HCT116 (cell line): ENCODE measurements at regions not wholly inside any gene's neighbourhood (a gene's known extent, or its start where the extent isn't known, plus 50 kb on each side); places are given as distances from the start of the nearest gene placed in this dataset.

ENCODE experiments used
- CEBPB ChIP-seq: IDR thresholded peaks from 2 replicates; pipeline ENCODE4 v1.6.1; 2012; ENCODE audit warnings: low read depth
- CTCF ChIP-seq, 3 experiments: fragments of 200-600 bp in 1 of 3; sonication (generic) in 1 of 3; IDR thresholded peaks in 2 of 3; conservative IDR thresholded peaks in 1 of 3; 2 replicates each; pipeline ENCODE4 v1.5.1; 2012 to 2017; ENCODE audit warnings: low read depth in 2 of 3, low read length in 2 of 3, antibody characterized with exemption in 1 of 3, borderline replicate concordance in 1 of 3, control low read depth in 1 of 3, mild to moderate bottlenecking in 1 of 3, mixed read lengths in 1 of 3, mixed run types in 1 of 3, moderate library complexity in 1 of 3; ENCODE audit not compliant: insufficient read depth in 1 of 3
- EGR1 ChIP-seq: IDR thresholded peaks from 2 replicates; pipeline ENCODE4 v1.6.1; 2012; ENCODE audit warnings: low read depth
- JUND ChIP-seq: IDR thresholded peaks from 2 replicates; pipeline ENCODE4 v1.6.1; 2012
- POLR2A ChIP-seq: IDR thresholded peaks from 2 replicates; pipeline ENCODE4 v1.7.0; 2011; ENCODE audit warnings: borderline replicate concordance; ENCODE audit not compliant: insufficient read depth, insufficient read length; ENCODE audit errors: extremely low read depth
- TCF7L2 ChIP-seq: IDR thresholded peaks from 2 replicates; pipeline ENCODE4 v1.7.0; 2011; ENCODE audit warnings: borderline replicate concordance, inconsistent platforms; ENCODE audit not compliant: insufficient read depth, insufficient read length; ENCODE audit errors: extremely low read depth
- ZNF274 ChIP-seq: fragments of 200-500 bp; sonication (Bioruptor generic); IDR thresholded peaks from 2 replicates; pipeline ENCODE4 v1.6.1; 2014; ENCODE audit warnings: mild to moderate bottlenecking, low read depth, low read length, inconsistent platforms
- TF ChIP-seq, protein P1 (sequence below): IDR thresholded peaks from 2 replicates; pipeline ENCODE4 v1.6.1; 2012; ENCODE audit warnings: low read depth

- no peak for TF ChIP-seq CTCF (IDR thresholded peaks at IDR 0.05 in 2 of 3, conservative IDR thresholded peaks at IDR 0.05 in 1 of 3; ENCODE audit: borderline replicate concordance in 1 of 3, insufficient read depth in 1 of 3, low read depth in 2 of 3, low read length in 2 of 3)
- no peak for TF ChIP-seq TCF7L2
- TF ChIP-seq EGR1, result no peak
- TF ChIP-seq, protein P1, sequence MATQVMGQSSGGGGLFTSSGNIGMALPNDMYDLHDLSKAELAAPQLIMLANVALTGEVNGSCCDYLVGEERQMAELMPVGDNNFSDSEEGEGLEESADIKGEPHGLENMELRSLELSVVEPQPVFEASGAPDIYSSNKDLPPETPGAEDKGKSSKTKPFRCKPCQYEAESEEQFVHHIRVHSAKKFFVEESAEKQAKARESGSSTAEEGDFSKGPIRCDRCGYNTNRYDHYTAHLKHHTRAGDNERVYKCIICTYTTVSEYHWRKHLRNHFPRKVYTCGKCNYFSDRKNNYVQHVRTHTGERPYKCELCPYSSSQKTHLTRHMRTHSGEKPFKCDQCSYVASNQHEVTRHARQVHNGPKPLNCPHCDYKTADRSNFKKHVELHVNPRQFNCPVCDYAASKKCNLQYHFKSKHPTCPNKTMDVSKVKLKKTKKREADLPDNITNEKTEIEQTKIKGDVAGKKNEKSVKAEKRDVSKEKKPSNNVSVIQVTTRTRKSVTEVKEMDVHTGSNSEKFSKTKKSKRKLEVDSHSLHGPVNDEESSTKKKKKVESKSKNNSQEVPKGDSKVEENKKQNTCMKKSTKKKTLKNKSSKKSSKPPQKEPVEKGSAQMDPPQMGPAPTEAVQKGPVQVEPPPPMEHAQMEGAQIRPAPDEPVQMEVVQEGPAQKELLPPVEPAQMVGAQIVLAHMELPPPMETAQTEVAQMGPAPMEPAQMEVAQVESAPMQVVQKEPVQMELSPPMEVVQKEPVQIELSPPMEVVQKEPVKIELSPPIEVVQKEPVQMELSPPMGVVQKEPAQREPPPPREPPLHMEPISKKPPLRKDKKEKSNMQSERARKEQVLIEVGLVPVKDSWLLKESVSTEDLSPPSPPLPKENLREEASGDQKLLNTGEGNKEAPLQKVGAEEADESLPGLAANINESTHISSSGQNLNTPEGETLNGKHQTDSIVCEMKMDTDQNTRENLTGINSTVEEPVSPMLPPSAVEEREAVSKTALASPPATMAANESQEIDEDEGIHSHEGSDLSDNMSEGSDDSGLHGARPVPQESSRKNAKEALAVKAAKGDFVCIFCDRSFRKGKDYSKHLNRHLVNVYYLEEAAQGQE, result no peak
- no peak for TF ChIP-seq CEBPB
- no peak for TF ChIP-seq JUND
- no peak for TF ChIP-seq POLR2A
- no peak for TF ChIP-seq ZNF274
These were observed 82.5 kb downstream of the FAT4 start for GRCh38 chr4:125397226-125397625.
